Thyroid gland (tissue), 4 donors: ENCODE measurements at regions not wholly inside any gene's neighbourhood (a gene's known extent, or its start where the extent isn't known, plus 50 kb on each side); places are given as distances from the start of the nearest gene placed in this dataset.

Experiments
- POLR2A ChIP-seq, 2 donors: fragments of 450-650 bp; IDR thresholded peaks; one replicate each; pipeline ENCODE4 v1.6.1; 2017; ENCODE audit warnings: antibody characterized with exemption in 2 of 2, mild to moderate bottlenecking in 2 of 2, moderate library complexity in 1 of 2
- TF ChIP-seq, protein P1 (sequence below), 6 experiments: fragments of 200-600 bp in 3 of 6; fragments of 450-650 bp in 3 of 6; sonication (generic) in 3 of 6; IDR thresholded peaks; one replicate each; pipeline ENCODE4 v1.5.1; 2016 to 2019; ENCODE audit warnings: antibody characterized with exemption in 6 of 6, mild to moderate bottlenecking in 2 of 6, inconsistent platforms in 1 of 6, moderate library complexity in 1 of 6

- TF ChIP-seq, protein P1, sequence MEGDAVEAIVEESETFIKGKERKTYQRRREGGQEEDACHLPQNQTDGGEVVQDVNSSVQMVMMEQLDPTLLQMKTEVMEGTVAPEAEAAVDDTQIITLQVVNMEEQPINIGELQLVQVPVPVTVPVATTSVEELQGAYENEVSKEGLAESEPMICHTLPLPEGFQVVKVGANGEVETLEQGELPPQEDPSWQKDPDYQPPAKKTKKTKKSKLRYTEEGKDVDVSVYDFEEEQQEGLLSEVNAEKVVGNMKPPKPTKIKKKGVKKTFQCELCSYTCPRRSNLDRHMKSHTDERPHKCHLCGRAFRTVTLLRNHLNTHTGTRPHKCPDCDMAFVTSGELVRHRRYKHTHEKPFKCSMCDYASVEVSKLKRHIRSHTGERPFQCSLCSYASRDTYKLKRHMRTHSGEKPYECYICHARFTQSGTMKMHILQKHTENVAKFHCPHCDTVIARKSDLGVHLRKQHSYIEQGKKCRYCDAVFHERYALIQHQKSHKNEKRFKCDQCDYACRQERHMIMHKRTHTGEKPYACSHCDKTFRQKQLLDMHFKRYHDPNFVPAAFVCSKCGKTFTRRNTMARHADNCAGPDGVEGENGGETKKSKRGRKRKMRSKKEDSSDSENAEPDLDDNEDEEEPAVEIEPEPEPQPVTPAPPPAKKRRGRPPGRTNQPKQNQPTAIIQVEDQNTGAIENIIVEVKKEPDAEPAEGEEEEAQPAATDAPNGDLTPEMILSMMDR (IDR thresholded peaks at IDR 0.05), result no peak
- TF ChIP-seq POLR2A (IDR thresholded peaks at IDR 0.05), result no peak
These were observed 104.9 kb upstream of the TNIP3 start for GRCh38 chr4:121269001-121269400.
